LNCaP clone FGC (cell line): ENCODE measurements at regions not wholly inside any gene's neighbourhood (a gene's known extent, or its start where the extent isn't known, plus 50 kb on each side); places are given as distances from the start of the nearest gene placed in this dataset.
"Not testable (repeated sequence)": the region's sequence is repeated elsewhere in the genome, so short reads cannot be mapped to it uniquely, and the experiment has no call there.

Experiments used
- DNase-seq: peaks from one replicate; pipeline ENCODE4 v3.0.0-alpha.2; 2011; ENCODE audit warnings: low read depth
- H3K4me3 ChIP-seq: 2 replicates; pipeline ENCODE4 v1.5.1; 2011; ENCODE audit warnings: mild to moderate bottlenecking, low read depth, low read length, control low read depth
- CTCF ChIP-seq: IDR thresholded peaks from 2 replicates; pipeline ENCODE4 v1.5.1; 2012; ENCODE audit warnings: mild to moderate bottlenecking; ENCODE audit not compliant: control insufficient read depth, insufficient read depth; ENCODE audit errors: extremely low read depth

GRCh38 chr6:14553515-14553914 is 435.9 kb downstream of the CD83 start:
- H3K4me3 ChIP-seq: no peak overlapping the region
- no peak for TF ChIP-seq CTCF
- no peak for DNase-seq

DNA sequence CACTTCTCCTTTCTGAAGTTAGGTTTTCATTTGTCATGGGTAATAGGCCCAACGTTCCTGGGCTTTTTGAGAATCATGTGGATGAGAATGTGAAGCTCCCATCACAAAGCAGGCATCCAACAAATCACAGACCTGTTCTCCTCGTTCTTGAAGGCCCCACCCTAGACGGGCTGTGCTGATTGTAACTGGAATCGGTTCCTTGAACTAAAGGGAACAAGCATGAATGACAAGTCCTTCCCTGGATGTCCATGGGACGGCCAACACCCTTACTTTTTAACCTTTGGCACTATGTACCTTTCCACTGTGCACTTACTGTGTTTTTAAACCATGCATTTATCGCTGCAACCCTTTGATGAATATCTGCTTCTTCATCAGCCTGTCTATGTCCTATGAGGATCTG is 438.2 kb downstream of the CD83 start:
- DNase-seq: no peak
- H3K4me3 ChIP-seq: no peak overlapping the region
- no peak for TF ChIP-seq CTCF

DNA sequence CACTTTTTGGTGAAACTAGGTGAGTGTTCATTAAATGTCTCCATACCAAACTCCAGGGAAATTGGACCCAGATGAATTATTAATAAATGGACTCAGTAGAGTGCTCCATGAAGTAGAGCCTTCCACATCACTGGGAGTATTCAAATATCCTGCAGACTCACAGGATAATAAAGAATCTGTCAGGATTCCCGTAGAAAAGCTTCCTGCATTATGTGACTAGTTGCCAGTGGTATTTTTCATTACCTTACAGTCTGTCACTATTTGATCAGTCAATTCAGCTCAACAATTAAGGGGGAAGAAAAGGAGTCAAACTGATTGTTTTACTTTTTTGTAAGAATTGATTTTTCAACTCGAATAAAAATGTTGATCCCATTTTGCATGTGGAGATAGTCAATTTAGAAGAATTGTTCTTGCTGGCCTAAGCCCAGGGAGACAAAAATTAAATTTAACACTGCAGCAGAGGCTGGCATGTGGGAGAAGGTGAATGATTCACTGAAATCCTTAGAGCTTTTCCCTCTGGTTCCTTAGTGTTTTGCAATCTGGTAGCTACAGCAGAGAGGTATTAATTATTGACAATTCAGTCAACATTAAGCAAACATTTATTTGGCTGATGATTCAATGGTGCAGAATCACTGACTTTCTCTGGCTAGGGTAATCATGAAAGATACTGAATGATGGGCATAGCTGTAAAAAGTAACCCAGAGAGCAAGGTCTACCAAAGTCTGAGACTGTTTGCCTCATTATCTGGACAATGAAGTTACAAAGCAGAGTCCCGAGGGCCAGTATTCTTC is 442.4 kb downstream of the CD83 start:
- no peak for TF ChIP-seq CTCF
- DNase-seq: no peak
- no peak overlapping the region for H3K4me3 ChIP-seq

- DNase-seq: not testable (repeated sequence)
Observed at GRCh38 chr6:14561563-14561962, 444.0 kb downstream of the CD83 start.

GRCh38 chr6:14567842-14568241 is 450.3 kb downstream of the CD83 start:
- TF ChIP-seq CTCF: no peak

More at GRCh38 chr6:14561563-14561962, 444.0 kb downstream of the CD83 start:
- H3K4me3 ChIP-seq: not testable (repeated sequence)

DNA sequence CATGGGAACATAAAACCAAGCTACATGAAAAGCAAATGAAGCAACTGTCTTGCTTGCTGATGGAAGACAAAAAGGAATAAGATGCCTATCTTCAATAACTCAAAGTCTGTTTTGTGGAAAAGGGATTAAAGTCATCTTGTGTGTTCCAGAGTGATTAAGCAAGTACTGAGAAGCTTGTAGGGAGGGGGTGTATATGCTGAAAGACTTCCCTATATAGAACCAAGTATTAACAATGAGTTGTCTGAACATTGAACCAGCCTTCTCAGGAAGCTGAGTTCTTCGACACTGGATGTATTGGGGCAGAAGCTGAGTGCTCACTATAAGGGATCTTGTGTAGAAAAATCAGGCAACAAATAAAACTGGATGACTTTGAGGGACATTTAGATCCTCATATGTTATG is 451.8 kb downstream of the CD83 start:
- H3K4me3 ChIP-seq: no peak overlapping the region
- no peak for DNase-seq
- TF ChIP-seq CTCF: no peak

More at GRCh38 chr6:14567842-14568241, 450.3 kb downstream of the CD83 start:
- no peak for DNase-seq
- H3K4me3 ChIP-seq: no peak overlapping the region

DNA sequence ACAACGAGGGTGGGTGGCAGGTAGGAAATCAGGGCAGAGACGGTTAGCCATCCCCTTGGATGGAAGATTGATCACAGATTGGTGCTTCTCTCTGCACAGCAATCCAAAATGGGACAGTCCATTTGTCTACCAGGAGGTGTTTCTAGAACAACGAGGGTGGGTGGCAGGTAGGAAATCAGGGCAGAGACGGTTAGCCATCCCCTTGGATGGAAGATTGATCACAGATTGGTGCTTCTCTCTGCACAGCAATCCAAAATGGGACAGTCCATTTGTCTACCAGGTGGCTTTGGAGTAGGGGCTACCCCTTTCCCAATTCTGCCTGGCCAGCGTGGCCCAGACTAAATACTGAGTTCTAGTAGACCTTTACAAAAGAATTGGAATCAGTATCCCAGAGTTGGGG is 452.3 kb downstream of the CD83 start:
- not testable (repeated sequence) for H3K4me3 ChIP-seq, DNase-seq

- no peak overlapping the region for H3K4me3 ChIP-seq
- no peak for DNase-seq
- TF ChIP-seq CTCF: no peak
Observed at GRCh38 chr6:14571001-14571400, 453.4 kb downstream of the CD83 start.
